ENCODE measurements at regions not wholly inside any gene's neighbourhood (a gene's known extent, or its start where the extent isn't known, plus 50 kb on each side); places are given as distances from the start of the nearest gene placed in this dataset.

- no peaks in the 10 kb centered on the region for H3K4me1 ChIP-seq
- no peaks in the 10 kb centered on the region for H3K27me3 ChIP-seq
- no peaks in the 10 kb centered on the region; the same call in 1 of the 2 replicates for H3K9me3 ChIP-seq
- no peak for DNase-seq
- no peaks in the 10 kb centered on the region for H3K36me3 ChIP-seq
- TF ChIP-seq, protein P1, sequence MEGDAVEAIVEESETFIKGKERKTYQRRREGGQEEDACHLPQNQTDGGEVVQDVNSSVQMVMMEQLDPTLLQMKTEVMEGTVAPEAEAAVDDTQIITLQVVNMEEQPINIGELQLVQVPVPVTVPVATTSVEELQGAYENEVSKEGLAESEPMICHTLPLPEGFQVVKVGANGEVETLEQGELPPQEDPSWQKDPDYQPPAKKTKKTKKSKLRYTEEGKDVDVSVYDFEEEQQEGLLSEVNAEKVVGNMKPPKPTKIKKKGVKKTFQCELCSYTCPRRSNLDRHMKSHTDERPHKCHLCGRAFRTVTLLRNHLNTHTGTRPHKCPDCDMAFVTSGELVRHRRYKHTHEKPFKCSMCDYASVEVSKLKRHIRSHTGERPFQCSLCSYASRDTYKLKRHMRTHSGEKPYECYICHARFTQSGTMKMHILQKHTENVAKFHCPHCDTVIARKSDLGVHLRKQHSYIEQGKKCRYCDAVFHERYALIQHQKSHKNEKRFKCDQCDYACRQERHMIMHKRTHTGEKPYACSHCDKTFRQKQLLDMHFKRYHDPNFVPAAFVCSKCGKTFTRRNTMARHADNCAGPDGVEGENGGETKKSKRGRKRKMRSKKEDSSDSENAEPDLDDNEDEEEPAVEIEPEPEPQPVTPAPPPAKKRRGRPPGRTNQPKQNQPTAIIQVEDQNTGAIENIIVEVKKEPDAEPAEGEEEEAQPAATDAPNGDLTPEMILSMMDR (IDR thresholded peaks at IDR 0.05; ENCODE audit: low read depth, low read length): no peak
- no peak overlapping the region for H3K4me3 ChIP-seq (ENCODE audit: low read depth, low read length)
Measured at GRCh38 chr13:62049992-62050391, 634.3 kb upstream of the PCDH20 start.

DNA sequence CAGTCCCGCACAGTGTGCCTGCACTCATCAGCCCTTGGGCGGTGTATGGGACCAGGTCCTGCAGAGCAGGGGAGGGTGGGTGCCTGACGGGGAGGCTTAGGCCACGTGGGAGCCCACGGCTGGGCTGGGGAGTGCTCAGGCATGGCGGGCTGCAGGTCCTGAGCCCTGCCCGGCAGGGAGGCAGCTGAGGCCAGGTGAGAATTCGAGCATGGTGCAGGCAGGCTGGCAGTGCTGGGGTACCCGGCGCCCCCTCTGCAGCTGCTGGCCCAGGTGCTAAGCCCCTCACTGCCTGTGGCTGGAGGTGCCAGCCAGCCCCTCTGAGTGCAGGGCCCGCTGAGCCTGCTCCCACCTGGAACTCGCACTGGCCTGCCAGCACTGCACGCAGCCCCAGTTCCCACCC is 630.9 kb upstream of the PCDH20 start:
- Histone ChIP-seq H3K36me3 (no peaks in the 10 kb centered on the region), H3K9me3 (no peaks in the 10 kb centered on the region; the same call in 1 of the 2 replicates), H3K4me1 (no peaks in the 10 kb centered on the region), H3K4me3 (ENCODE audit: low read depth, low read length) (no peak overlapping the region), H3K27me3 (no peaks in the 10 kb centered on the region)
- TF ChIP-seq, protein P1 (IDR thresholded peaks at IDR 0.05; ENCODE audit: low read depth, low read length): no peak
- no peak for DNase-seq

DNA sequence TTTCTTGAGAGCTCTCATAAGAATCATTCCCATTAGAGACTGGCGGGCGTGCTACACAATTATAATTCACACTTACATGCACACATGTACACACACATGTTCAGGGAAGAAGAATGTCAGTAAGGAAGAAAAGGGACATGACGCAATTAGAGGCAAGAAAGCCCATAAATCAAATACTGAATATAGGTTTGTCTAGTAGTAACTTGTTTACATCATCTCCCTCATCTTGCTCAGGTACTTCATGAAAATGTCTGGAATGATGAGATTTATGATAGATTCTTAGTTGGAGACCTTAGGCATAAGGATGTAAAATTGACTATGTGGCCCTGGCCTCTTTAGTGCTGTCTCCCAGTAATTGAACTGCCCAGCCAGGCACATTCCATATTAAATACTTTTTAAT is 628.0 kb upstream of the PCDH20 start:
- no peak for DNase-seq
- no peaks in the 10 kb centered on the region for H3K27me3 ChIP-seq
- no peaks in the 10 kb centered on the region; the same call in 1 of the 2 replicates for H3K9me3 ChIP-seq
- TF ChIP-seq, protein P1 (IDR thresholded peaks at IDR 0.05; ENCODE audit: low read depth, low read length): no peak
- no peaks in the 10 kb centered on the region for H3K4me1 ChIP-seq
- H3K36me3 ChIP-seq: no peaks in the 10 kb centered on the region
- no peak overlapping the region for H3K4me3 ChIP-seq (ENCODE audit: low read depth, low read length)

DNA sequence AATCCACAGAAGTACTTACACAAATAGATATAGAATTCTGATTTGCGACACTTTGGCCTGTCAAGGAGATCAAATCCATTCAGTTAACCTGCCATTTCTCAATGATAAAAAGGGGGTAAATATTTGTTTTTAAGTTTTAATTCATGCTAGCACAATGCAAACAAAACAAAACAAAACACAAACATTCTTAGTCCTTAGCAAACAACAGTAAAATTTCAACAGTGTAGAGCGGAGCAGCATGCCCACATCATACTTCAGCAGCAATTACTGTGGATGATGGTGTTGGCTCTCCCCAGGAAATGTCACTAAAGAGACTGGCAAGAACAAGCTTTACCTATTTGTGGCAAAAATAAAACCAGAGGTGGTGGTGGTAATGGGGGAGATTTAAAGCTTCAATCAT is 625.2 kb upstream of the PCDH20 start:
- no peaks in the 10 kb centered on the region for H3K9me3 ChIP-seq

DNA sequence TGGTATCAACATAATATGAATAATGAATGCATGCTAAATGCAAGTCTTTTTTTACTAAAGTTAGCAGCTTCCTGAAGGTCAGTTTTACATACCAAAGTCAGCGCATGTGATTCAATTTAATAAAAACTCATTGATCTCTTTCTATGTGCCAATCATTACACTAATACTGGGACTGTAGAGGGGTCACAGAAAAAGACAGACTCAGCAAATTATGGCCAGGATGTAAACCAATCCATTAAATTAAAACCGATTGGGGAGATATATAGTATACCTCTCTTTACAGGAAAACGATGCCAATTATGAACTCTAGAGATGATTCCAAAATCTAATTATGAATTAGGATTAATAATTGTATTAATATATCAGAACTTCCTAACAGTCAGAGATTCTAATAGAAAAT is 624.4 kb upstream of the PCDH20 start:
- Histone ChIP-seq H3K4me3 (ENCODE audit: low read depth, low read length) (no peak overlapping the region), H3K36me3 (no peaks in the 10 kb centered on the region), H3K4me1 (no peaks in the 10 kb centered on the region), H3K27me3 (no peaks in the 10 kb centered on the region), H3K9me3 (no peaks in the 10 kb centered on the region)
- TF ChIP-seq, protein P1 (IDR thresholded peaks at IDR 0.05; ENCODE audit: low read depth, low read length): no peak
- DNase-seq: no peak

More for the DNA sequence above, 625.2 kb upstream of the PCDH20 start:
- TF ChIP-seq, protein P1 (IDR thresholded peaks at IDR 0.05; ENCODE audit: low read depth, low read length): no peak
- no peak for DNase-seq
- Histone ChIP-seq H3K36me3 (no peaks in the 10 kb centered on the region), H3K4me1 (no peaks in the 10 kb centered on the region), H3K4me3 (ENCODE audit: low read depth, low read length) (no peak overlapping the region), H3K27me3 (no peaks in the 10 kb centered on the region)

DNA sequence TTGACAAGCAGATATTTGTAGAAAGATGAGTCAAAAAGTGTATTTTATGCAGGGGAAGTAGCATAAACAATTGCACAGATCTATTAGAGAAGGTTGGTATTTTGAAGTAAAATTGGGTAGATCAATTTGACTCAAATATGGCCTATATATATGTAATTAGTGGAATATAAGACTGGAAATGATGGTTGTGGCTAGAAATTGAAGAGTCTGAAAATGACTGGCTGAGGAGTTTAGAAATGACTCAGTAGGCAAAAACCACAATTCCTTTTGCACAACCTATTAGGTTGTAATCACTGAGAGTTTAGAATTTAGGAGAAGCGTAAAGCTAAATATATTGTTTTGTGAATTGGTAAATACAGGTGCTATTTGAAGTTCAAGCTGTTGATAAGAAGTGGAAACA is 622.6 kb upstream of the PCDH20 start:
- no peak for DNase-seq
- Histone ChIP-seq H3K9me3 (no peaks in the 10 kb centered on the region), H3K36me3 (no peaks in the 10 kb centered on the region), H3K4me1 (no peaks in the 10 kb centered on the region), H3K27me3 (no peaks in the 10 kb centered on the region), H3K4me3 (ENCODE audit: low read depth, low read length) (no peak overlapping the region)
- TF ChIP-seq, protein P1 (IDR thresholded peaks at IDR 0.05; ENCODE audit: low read depth, low read length): no peak

Data from BE2C (cell line).